Lung (tissue), 11 donors: ENCODE measurements at regions not wholly inside any gene's neighbourhood (a gene's known extent, or its start where the extent isn't known, plus 50 kb on each side); places are given as distances from the start of the nearest gene placed in this dataset.

Experiments
- ATAC-seq: fragments of 200-7000 bp; cut with Tn5 transposase; one replicate; pipeline ENCODE4 v1.9.1; 2020; ENCODE audit warnings: moderate number of reproducible peaks; ENCODE audit not compliant: insufficient read depth, low FRiP score
- DNase-seq, 3 donors: peaks; one replicate each; pipeline ENCODE4 v3.0.0-alpha.2; 2013 to 2017
- H3K27ac ChIP-seq, 2 donors: one replicate each; pipeline ENCODE4 v1.5.1; 2013; ENCODE audit warnings: mild to moderate bottlenecking in 2 of 2, moderate library complexity in 2 of 2, control low read depth in 1 of 2, inconsistent platforms in 1 of 2, low read depth in 1 of 2, low read length in 1 of 2
- H3K27me3 ChIP-seq, 3 donors: one replicate each; pipeline ENCODE4 v1.5.1; 2013; ENCODE audit warnings: low read length in 2 of 3; ENCODE audit not compliant: control insufficient read depth in 3 of 3, insufficient read depth in 3 of 3
- H3K36me3 ChIP-seq, 4 donors: one replicate each; pipeline ENCODE4 v1.5.1; 2013; ENCODE audit warnings: low read length in 4 of 4, mild to moderate bottlenecking in 1 of 4, moderate library complexity in 1 of 4; ENCODE audit not compliant: control insufficient read depth in 4 of 4, insufficient read depth in 4 of 4
- H3K4me1 ChIP-seq, 5 donors: one replicate each; pipeline ENCODE4 v1.5.1; 2013; ENCODE audit warnings: low read length in 5 of 5, mild to moderate bottlenecking in 2 of 5, moderate library complexity in 1 of 5; ENCODE audit not compliant: control insufficient read depth in 5 of 5, insufficient read depth in 5 of 5
- H3K4me3 ChIP-seq: one replicate; pipeline ENCODE4 v1.5.1; 2013; ENCODE audit warnings: mild to moderate bottlenecking, control low read depth, moderate library complexity
- H3K9ac ChIP-seq, 2 donors: one replicate each; pipeline ENCODE4 v1.5.1; 2013; ENCODE audit warnings: low read length in 2 of 2, control low read depth in 1 of 2; ENCODE audit not compliant: insufficient read depth in 1 of 2
- H3K9me3 ChIP-seq, 4 donors: one replicate each; pipeline ENCODE4 v1.5.1; 2013; ENCODE audit warnings: low read length in 3 of 4, mild to moderate bottlenecking in 1 of 4, moderate library complexity in 1 of 4; ENCODE audit not compliant: control insufficient read depth in 4 of 4, insufficient read depth in 3 of 4
- WGBS, 2 donors: extraction: QIAGEN DNeasy Blood & Tissue Kit; methylation state at CpG; one replicate each; pipeline ENCODE4 v1.1.7; 2013; 5-methylcytosine and 5-hydroxymethylcytosine counted together
- TF ChIP-seq, protein P1 (sequence below): IDR thresholded peaks from 2 replicates; pipeline ENCODE4 v1.5.1; 2012; ENCODE audit warnings: mild to moderate bottlenecking; ENCODE audit errors: control extremely low read depth, extremely low read depth
- donor health status: control.
- donor health status: control.
- donor health status: Bipolar disorder and iron deficiency.
- donor health status: healthy.
- donor health status: DM: yes; HTN: yes; CAD: no.

- no peaks in the 10 kb centered on the region for H3K36me3 ChIP-seq
- no peak overlapping the region for H3K9ac ChIP-seq
- peak overlapping the region in 1 of 2 donors; percentile 78 for H3K27ac ChIP-seq
- peak; percentile 42 for ATAC-seq
- DNase-seq, result no peak
- peaks cover 0 to 5% (median 2%) of the 10 kb centered on the region in 4 donors for H3K9me3 ChIP-seq
- no peak overlapping the region for H3K4me3 ChIP-seq
- WGBS, 2 donors, result 71 to 86% methylated on average over 8 of the region's 8 CpGs
- TF ChIP-seq, protein P1, sequence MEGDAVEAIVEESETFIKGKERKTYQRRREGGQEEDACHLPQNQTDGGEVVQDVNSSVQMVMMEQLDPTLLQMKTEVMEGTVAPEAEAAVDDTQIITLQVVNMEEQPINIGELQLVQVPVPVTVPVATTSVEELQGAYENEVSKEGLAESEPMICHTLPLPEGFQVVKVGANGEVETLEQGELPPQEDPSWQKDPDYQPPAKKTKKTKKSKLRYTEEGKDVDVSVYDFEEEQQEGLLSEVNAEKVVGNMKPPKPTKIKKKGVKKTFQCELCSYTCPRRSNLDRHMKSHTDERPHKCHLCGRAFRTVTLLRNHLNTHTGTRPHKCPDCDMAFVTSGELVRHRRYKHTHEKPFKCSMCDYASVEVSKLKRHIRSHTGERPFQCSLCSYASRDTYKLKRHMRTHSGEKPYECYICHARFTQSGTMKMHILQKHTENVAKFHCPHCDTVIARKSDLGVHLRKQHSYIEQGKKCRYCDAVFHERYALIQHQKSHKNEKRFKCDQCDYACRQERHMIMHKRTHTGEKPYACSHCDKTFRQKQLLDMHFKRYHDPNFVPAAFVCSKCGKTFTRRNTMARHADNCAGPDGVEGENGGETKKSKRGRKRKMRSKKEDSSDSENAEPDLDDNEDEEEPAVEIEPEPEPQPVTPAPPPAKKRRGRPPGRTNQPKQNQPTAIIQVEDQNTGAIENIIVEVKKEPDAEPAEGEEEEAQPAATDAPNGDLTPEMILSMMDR, result no peak
- no peaks in the 10 kb centered on the region for H3K27me3 ChIP-seq
- peaks cover 0 to 17% (median 13%) of the 10 kb centered on the region in 5 donors for H3K4me1 ChIP-seq
Measured at GRCh38 chr12:124709722-124710687, 142.6 kb upstream of the NCOR2 start.

GRCh38 chr12:124707316-124707715 lies 139.9 kb upstream of the NCOR2 start:
- Histone ChIP-seq H3K27ac (no peak overlapping the region), H3K36me3 (no peaks in the 10 kb centered on the region), H3K4me3 (no peak overlapping the region), H3K9ac (no peak overlapping the region), H3K27me3 (no peaks in the 10 kb centered on the region), H3K4me1 (peaks cover 0 to 10% (median 4%) of the 10 kb centered on the region in 5 donors), H3K9me3 (peaks cover 0 to 7% (median 2%) of the 10 kb centered on the region in 4 donors)
- DNase-seq (no peak), ATAC-seq (no peak)
- TF ChIP-seq, protein P1, result no peak
- 74 to 88% methylated on average over 8 of the region's 8 CpGs for WGBS, 2 donors

GRCh38 chr12:124706363-124706762 lies 139.0 kb upstream of the NCOR2 start:
- Histone ChIP-seq H3K4me3 (no peak overlapping the region), H3K27me3 (no peaks in the 10 kb centered on the region), H3K36me3 (no peaks in the 10 kb centered on the region), H3K27ac (peak overlapping the region in 1 of 2 donors; percentile 55), H3K9me3 (peaks cover 0 to 7% (median 2%) of the 10 kb centered on the region in 4 donors), H3K4me1 (peaks cover 0 to 10% (median 6%) of the 10 kb centered on the region in 5 donors), H3K9ac (no peak overlapping the region)
- TF ChIP-seq, protein P1, result no peak
- DNase-seq, result no peak
- 94 to 98% methylated on average over 10 of the region's 10 CpGs for WGBS, 2 donors
- no peak for ATAC-seq
